Stomach (tissue), 8 donors: ENCODE measurements at regions not wholly inside any gene's neighbourhood (a gene's known extent, or its start where the extent isn't known, plus 50 kb on each side); places are given as distances from the start of the nearest gene placed in this dataset.

Experiments
- DNase-seq, 2 donors: peaks; one replicate each; pipeline versions ENCODE4 v3.0.0 to v3.0.0-alpha.2; 2013 to 2019
- H3K27ac ChIP-seq, 5 donors: fragments of 200-600 bp in 4 of 5; sonication (generic) in 4 of 5; one replicate each; pipeline ENCODE4 v1.5.1; 2013 to 2019; ENCODE audit warnings: mild to moderate bottlenecking in 1 of 5, moderate library complexity in 1 of 5
- H3K27me3 ChIP-seq, 3 donors: fragments of 200-600 bp; sonication (generic); one replicate each; pipeline ENCODE4 v1.5.1; 2017 to 2019; ENCODE audit warnings: mixed run types in 1 of 3
- H3K36me3 ChIP-seq, 4 donors: fragments of 200-600 bp; sonication (generic); 1 replicate in 3 of 4; 2 replicates in 1 of 4; pipeline ENCODE4 v1.5.1; 2016 to 2019
- H3K4me1 ChIP-seq, 4 donors: fragments of 200-600 bp; sonication (generic); one replicate each; pipeline ENCODE4 v1.5.1; 2016 to 2019
- H3K4me3 ChIP-seq, 4 donors: fragments of 200-600 bp; sonication (generic) in 3 of 4; one replicate each; pipeline ENCODE4 v1.5.1; 2016 to 2019; ENCODE audit warnings: mild to moderate bottlenecking in 1 of 4
- H3K9me3 ChIP-seq, 4 donors: fragments of 200-600 bp; sonication (generic); one replicate each; pipeline ENCODE4 v1.5.1; 2016 to 2019
- CTCF ChIP-seq, 7 experiments: fragments of 450-650 bp in 4 of 7; fragments of 200-600 bp in 3 of 7; sonication (generic) in 3 of 7; IDR thresholded peaks; one replicate each; pipeline ENCODE4 v1.5.1; 2016 to 2019; ENCODE audit warnings: antibody characterized with exemption in 7 of 7, control low read depth in 2 of 7, mild to moderate bottlenecking in 1 of 7
- EP300 ChIP-seq: sonication (generic); formaldehyde crosslinking; IDR thresholded peaks from one replicate; pipeline ENCODE4 v1.6.1; 2017; ENCODE audit warnings: antibody characterized with exemption
- POLR2A ChIP-seq, 4 donors: fragments of 450-650 bp; IDR thresholded peaks; one replicate each; pipeline ENCODE4 v1.6.1; 2016; ENCODE audit warnings: antibody characterized with exemption in 4 of 4, control low read depth in 2 of 4, mild to moderate bottlenecking in 1 of 4, moderate library complexity in 1 of 4
- POLR2AphosphoS5 ChIP-seq, 3 donors: sonication (generic); formaldehyde crosslinking; IDR thresholded peaks; one replicate each; pipeline ENCODE4 v1.6.1; 2016; ENCODE audit warnings: antibody characterized with exemption in 3 of 3
- WGBS, 5 donors: extraction: QIAGEN DNeasy Blood & Tissue Kit in 3 of 5; methylation state at CpG; one replicate each; pipeline versions ENCODE4 v1.1.5 to v1.1.7; 2013 to 2018; 5-methylcytosine and 5-hydroxymethylcytosine counted together
- intact Hi-C: fragments of 100-400 bp; cut with DNase I; formaldehyde crosslinking; loops from one replicate; pipeline ENCODE4 v1.15.1; 2023; ENCODE audit warnings: low total_unique reads
- donor health status: healthy with polysubstance abuse.
- donor health status: Bipolar disorder and iron deficiency.
- donor health status: healthy.

GRCh38 chr16:22762486-22762885 lies 51.5 kb upstream of the HS3ST2 start:
- H3K36me3 ChIP-seq, result no peaks in the 10 kb centered on the region
- TF ChIP-seq POLR2A (IDR thresholded peaks at IDR 0.05) (no peak), EP300 (no peak), CTCF (IDR thresholded peaks at IDR 0.05) (no peak), POLR2AphosphoS5 (IDR thresholded peaks at IDR 0.05) (no peak)
- intact Hi-C loops, result no loop called here
- H3K9me3 ChIP-seq, result no peaks in the 10 kb centered on the region
- no peaks in the 10 kb centered on the region for H3K27me3 ChIP-seq
- no peak overlapping the region for H3K4me3 ChIP-seq
- DNase-seq, result no peak
- 86 to 96% (median 91%) methylated on average over 3 of the region's 3 CpGs for WGBS, 5 donors
- peaks cover 0 to 17% (median 7%) of the 10 kb centered on the region in 4 donors for H3K4me1 ChIP-seq
- H3K27ac ChIP-seq, result no peak overlapping the region

GRCh38 chr16:22763437-22764080 lies 50.4 kb upstream of the HS3ST2 start:
- WGBS, 5 donors, result 53 to 67% (median 62%) methylated on average over 7 of the region's 7 CpGs
- TF ChIP-seq CTCF (IDR thresholded peaks at IDR 0.05) (no peak), EP300 (no peak), POLR2AphosphoS5 (IDR thresholded peaks at IDR 0.05) (peak in 1 of 3 donors; percentile 64), POLR2A (IDR thresholded peaks at IDR 0.05) (no peak)
- Histone ChIP-seq H3K4me1 (peaks cover 0 to 17% (median 7%) of the 10 kb centered on the region in 4 donors), H3K27ac (peak overlapping the region in 1 of 5 donors; percentile 69), H3K4me3 (no peak overlapping the region), H3K9me3 (no peaks in the 10 kb centered on the region), H3K27me3 (no peaks in the 10 kb centered on the region), H3K36me3 (no peaks in the 10 kb centered on the region)
- intact Hi-C loops, result no loop called here
- DNase-seq, result peak in 1 of 2 donors; percentile 39
